ENCODE measurements at regions not wholly inside any gene's neighbourhood (a gene's known extent, or its start where the extent isn't known, plus 50 kb on each side); places are given as distances from the start of the nearest gene placed in this dataset.

GRCh38 chr16:5433587-5433986 is 336.0 kb upstream of the EEF2KMT start:
- no peak for TF ChIP-seq POLR2AphosphoS5 (IDR thresholded peaks at IDR 0.05; ENCODE audit: low read depth, low read length)
- no peak for TF ChIP-seq POLR2A (IDR thresholded peaks at IDR 0.05; ENCODE audit: low read depth, low read length)

Measured in GM12892 (cell line).